ENCODE measurements at regions not wholly inside any gene's neighbourhood (a gene's known extent, or its start where the extent isn't known, plus 50 kb on each side); places are given as distances from the start of the nearest gene placed in this dataset.
"Not testable (repeated sequence)": the region's sequence is repeated elsewhere in the genome, so short reads cannot be mapped to it uniquely, and the experiment has no call there.

DNA sequence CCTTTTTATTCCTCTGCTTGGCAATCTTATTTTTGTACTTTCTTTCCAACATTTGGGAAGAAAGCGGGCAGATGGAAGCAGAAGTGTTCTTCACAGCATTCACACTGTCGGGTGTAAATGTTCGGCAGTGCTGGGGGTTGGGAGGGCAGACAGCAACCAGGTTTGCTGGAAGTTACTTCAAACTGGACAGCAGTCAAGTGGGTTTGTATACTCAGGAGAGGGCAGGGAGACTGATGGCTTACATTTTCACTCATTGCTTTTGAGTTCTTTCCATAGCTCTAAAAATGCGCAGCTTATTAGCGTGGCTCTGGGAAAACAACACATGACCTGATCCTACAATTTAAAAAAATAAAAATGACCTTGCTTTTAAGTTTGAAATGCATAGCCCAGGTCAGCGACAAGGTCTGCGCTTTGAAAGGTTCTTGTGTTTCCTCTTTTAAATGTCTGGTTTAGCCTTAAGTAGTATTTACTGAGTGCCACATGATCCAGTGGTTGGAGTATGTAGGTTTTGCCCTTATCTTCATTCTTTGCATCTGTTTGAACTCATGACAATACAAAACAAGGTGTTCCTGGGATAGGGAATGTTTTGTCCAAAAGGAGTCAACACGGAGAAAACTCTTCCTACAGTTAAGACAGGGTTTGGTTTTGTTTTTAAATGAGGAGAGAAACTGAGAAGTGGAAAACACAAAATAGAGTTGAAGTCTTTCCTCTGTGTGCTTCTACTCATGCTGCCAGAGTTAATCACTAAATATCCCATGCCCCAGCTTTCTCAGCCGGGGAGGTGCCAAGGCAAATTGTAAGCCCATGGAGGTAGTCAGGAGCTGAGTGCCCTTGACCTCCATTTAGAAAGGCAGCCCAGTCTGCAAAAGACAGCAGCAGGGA is 132.7 kb upstream of the DMRT1 start:
- no peak for DNase-seq (ENCODE audit: low read depth in 3 of 3, low spot score in 2 of 3)

DNA sequence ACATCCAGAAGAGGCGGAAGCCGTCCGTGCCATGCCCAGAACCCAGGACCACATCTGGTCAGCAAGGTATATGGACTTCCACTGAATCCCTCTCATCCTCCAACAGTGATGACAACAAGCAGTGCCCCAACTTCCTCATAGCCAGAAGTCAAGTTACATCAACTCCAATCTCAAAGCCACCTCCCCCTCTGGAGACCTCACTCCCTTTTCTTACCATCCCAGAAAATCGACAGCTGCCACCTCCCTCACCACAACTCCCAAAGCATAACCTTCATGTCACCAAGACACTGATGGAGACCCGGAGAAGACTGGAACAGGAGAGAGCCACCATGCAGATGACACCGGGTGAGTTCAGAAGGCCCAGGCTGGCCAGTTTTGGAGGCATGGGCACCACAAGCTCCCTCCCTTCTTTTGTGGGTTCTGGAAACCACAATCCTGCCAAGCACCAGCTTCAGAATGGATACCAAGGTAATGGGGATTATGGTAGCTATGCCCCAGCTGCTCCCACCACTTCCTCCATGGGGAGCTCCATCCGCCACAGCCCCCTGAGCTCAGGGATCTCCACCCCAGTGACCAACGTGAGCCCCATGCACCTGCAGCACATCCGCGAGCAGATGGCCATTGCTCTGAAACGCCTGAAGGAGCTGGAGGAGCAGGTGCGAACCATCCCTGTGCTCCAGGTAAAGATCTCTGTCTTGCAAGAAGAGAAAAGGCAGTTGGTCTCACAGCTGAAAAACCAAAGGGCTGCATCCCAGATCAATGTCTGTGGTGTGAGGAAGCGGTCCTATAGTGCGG is 130.3 kb upstream of the DMRT1 start:
- DNase-seq (ENCODE audit: low read depth in 3 of 3, low spot score in 2 of 3) = no peak

DNA sequence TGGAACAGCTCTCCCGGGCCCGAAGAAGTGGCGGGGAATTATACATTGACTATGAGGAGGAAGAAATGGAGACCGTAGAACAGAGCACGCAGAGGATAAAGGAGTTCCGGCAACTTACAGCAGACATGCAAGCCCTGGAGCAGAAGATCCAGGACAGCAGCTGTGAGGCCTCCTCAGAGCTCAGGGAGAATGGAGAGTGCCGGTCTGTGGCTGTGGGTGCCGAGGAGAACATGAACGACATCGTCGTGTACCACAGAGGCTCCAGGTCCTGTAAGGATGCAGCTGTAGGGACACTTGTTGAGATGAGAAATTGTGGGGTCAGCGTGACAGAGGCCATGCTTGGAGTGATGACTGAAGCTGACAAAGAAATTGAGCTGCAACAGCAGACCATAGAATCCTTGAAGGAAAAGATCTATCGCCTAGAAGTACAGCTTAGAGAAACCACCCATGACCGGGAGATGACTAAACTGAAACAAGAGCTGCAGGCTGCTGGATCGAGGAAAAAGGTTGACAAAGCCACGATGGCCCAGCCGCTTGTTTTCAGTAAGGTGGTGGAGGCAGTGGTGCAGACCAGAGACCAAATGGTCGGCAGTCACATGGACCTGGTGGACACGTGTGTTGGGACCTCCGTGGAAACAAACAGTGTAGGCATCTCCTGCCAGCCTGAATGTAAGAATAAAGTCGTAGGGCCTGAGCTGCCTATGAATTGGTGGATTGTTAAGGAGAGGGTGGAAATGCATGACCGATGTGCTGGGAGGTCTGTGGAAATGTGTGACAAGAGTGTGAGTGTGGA is 129.5 kb upstream of the DMRT1 start:
- no peak for DNase-seq (ENCODE audit: low read depth in 3 of 3, low spot score in 2 of 3)

DNA sequence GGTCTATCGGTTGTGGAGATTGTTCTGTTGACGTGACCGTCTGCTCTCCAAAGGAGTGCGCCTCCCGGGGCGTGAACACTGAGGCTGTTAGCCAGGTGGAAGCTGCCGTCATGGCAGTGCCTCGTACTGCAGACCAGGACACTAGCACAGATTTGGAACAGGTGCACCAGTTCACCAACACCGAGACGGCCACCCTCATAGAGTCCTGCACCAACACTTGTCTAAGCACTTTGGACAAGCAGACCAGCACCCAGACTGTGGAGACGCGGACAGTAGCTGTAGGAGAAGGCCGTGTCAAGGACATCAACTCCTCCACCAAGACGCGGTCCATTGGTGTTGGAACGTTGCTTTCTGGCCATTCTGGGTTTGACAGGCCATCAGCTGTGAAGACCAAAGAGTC is 128.9 kb upstream of the DMRT1 start:
- no peak for DNase-seq (ENCODE audit: low read depth in 3 of 3, low spot score in 2 of 3)

DNA sequence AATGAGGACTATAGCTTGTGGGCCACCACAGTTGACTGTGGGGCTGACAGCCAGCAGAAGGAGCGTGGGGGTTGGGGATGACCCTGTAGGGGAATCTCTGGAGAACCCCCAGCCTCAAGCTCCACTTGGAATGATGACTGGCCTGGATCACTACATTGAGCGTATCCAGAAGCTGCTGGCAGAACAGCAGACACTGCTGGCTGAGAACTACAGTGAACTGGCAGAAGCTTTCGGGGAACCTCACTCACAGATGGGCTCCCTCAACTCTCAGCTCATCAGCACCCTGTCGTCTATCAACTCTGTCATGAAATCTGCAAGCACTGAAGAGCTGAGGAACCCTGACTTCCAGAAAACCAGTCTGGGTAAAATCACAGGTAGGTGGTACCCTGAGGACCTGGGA is 128.4 kb upstream of the DMRT1 start:
- DNase-seq (ENCODE audit: low read depth in 3 of 3, low spot score in 2 of 3) = no peak

DNA sequence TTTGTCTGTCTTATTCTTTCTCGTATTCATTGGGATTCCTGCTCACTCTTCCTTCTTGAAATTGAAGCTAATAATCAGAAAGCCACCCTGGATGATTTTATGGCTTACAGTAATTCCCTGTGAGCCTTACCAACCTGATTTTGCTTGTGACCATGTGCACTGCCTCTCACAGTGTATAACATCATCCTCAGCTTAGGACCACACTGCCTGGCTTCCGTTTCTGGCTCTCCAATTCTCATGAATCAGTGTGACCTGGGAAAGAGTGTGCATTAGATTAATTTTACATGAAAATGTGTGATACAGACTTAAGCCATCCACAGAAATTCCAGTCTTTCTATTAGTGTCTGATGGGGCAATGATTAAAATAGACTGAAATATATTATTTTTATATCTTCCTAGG is 126.8 kb upstream of the DMRT1 start:
- no peak for DNase-seq (ENCODE audit: low read depth in 3 of 3, low spot score in 2 of 3)

DNA sequence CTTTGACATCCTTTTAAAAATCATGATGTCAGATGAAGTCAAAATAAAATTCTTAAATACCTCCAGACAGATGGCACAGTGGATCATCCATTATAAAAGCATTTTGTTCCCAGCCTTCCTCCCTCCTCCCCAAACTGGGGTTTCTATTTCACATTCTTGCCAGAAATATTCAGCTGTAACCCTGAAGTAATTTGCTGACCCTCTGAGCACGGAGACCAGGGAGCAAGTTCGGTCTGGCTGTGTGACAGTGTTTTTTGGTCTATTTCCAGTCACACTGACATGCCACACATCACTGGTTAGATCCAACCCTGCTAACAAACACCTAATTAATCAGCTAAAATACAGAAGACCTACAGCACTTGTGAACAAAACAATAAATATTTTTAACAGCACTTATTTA is 126.2 kb upstream of the DMRT1 start:
- no peak for DNase-seq (ENCODE audit: low read depth in 3 of 3, low spot score in 2 of 3)

DNA sequence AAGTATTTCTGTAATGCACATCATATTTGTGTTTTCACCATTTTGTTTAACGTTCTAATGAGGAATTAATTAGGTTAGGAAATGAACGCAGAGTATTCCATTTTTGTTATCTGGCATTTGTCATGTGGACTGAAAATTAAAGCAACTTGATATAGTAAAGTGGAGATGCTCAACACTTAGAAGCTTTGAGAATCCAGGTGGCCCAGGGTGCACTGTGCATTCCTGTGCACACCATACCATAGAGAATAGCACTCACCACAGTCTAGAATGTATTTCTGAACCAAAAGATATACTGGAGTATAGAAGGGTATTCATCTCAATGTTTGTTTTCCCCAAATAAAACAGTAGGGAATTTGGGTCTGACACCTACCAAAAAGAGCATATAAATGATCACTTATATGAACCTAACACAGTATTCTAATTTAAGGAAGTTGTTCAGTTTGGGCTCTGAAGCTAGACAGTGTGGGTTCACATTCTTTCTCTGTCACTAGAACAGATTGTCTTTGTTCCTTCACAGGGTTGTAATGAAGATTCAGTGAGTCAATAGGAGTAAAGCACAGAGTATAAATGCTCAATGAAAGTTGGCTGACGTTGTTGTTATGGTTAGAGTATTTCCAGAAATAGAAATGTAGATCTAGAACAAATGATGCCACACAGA is 125.6 kb upstream of the DMRT1 start:
- DNase-seq (ENCODE audit: low read depth in 3 of 3, low spot score in 2 of 3) = no peak

DNA sequence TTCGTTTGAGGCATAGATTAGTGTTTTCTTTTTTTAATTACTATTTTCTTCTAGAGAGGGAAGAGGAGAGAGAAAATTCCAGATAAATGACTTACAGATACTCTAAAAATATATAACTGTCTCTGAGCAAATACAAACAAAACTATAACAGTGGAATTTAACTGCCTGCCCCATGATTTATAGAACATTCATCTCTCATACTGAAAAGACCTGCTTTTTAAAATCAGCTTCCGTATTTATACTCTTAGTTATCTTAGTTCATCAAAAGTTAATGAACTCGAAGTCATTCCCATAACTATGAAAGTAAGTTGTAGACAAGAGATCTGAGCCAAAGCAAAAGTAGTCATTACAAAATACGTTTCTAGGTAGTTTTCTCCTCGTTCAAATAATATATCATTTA is 123.8 kb upstream of the DMRT1 start:
- no peak for DNase-seq (ENCODE audit: low read depth in 3 of 3, low spot score in 2 of 3)

DNA sequence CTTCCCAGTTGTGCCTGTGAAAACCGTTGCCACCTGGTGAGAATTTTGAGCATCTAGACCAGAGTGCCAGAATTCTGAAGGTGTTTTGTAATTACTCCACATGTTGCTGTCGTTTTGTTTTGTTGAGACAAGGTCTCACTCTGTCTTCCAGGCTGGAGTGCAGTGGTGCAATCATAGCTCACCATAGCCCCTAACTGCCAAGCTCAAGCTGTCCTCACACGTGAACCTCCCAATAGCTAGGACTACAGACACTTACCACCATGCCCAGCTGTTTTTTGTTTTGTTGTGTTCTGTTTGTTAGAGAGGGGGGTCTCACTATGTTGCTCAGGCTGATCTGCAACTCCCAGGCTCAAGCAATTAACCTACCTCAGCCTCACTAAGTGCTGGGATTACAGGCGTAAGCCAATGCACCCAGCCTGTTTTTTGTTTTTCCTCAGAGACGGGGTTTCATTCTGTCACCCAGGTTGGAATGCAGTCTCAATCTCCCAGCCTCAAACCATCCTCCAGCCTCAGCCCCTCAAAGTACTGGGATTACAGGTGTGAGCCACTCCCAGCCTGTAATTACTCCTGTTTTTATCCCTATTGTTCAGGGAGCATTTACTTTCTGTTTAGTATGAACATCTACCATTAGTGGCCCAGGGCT is 121.1 kb upstream of the DMRT1 start:
- DNase-seq (ENCODE audit: low read depth in 3 of 3, low spot score in 2 of 3) = no peak

DNA sequence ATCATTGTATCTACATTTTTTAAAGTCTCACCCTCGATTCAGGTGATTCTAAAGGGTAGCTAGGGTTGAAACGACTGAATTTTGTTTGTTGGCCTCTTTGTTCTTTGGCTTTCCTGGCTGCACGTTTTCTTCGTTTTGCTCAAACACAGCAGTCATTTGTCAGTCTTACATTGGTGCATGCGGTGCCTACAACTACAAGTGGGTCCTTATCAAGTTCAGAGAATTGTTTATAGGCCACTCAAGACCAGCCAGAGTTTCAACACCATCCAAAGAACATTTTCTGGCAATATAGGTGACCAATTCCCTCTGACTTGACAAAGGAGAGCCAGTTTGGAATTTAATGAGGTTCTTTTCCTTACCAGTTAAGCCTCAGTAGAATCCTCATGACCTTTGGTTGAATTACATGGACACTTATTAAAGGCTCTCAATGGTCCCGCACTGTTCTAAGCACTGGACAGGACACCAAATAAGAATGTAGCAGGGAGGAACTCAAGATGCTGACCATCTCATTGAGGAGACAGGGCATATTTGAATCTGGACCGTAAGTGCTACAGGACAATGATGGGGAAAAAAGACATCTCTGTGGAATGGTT is 119.0 kb upstream of the DMRT1 start:
- no peak for DNase-seq (ENCODE audit: low read depth in 3 of 3, low spot score in 2 of 3)

DNA sequence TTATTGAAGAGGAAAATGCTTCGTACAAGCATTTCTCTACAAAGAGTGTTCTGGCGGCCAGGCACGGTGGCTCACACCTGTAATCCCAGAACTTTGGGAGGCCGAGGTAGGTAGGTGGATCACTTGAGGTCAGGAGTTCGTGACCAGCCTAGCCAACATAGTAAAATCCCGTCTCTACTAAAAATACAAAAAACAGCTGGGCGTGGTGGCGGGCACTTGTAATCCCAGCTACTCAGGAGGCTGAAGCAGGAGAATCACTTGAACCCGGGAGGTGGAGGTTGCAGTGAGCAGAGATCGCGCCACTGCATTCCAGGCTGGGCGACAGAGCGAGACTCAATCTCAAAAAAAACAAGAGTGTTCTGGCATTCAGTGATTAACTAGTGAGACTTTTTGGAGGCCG is 117.0 kb upstream of the DMRT1 start:
- DNase-seq (ENCODE audit: low read depth in 3 of 3, low spot score in 2 of 3) = not testable (repeated sequence)

DNA sequence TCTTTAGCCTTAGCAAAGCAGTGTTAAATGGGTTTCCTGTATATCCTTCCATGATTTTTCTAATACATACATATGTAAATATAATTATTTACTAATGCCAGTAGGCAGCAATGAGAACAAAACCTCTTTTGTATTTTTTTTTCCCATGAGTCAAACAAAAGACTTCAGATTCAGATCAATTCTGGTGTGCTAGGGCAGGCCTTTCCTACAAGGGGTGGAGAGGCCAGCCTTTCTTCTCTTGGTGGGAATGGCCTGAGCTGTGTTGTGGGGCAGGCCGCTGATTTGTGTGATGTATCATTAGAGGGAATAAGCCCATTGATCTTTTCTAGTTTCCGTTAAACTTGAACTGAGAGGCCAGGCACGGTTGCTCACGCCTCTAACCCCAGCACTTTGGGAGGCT is 115.5 kb upstream of the DMRT1 start:
- DNase-seq (ENCODE audit: low read depth in 3 of 3, low spot score in 2 of 3) = no peak

DNA sequence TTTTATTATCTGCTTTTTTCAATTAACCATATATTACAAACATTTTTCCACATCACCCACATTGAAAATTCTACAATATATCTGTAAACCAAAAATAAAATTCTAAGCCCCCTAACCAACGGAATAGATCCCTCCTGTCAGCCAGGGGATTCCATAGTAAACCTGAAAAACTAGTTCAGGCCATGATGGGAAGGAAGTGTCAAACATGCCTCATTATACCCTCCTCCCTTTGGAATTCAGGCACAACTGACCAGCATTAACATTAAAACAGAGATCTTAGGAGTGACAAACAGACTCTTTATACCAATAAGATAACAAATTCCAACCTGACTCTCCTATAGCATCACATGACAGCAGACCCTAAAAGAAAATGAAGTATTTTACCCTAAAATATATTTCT is 113.7 kb upstream of the DMRT1 start:
- DNase-seq (ENCODE audit: low read depth in 3 of 3, low spot score in 2 of 3) = no peak

DNA sequence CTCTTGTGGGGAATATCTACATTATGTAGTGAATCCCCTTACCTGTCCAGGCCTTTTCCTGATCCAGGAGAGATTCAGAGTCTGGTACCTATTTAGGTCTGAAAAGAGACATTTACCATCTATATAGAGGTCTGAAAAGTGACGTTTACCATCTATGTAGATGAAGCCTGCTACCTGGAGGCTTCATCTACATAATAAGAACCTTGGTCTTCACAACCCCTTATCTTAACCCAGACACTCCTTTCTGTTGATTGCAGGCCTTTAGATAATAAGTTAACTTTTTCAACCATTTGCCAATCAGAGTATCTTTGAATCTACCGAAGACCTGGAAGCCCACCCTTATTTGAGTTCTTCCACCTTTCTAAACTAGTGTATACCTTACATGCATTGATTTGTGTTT is 113.0 kb upstream of the DMRT1 start:
- no peak for DNase-seq (ENCODE audit: low read depth in 3 of 3, low spot score in 2 of 3)

DNA sequence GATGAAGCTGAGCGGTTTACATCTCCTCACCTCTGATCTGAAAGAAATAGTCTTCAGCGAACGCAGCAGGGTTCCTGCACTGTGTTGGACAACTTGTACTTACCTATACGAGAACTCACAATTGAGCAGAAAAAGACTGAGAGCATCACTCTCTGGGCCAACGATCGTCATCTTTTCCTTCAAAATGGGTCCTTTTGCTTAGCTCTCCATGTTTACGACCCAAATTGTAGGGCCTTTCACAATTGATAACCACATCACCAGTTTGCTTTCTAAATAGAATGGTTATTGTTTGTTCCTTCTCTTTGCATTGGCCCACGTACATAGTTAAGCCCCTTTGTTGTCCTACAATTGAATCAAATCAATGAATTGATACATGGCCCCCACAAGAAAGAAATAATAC is 110.0 kb upstream of the DMRT1 start:
- no peak for DNase-seq (ENCODE audit: low read depth in 3 of 3, low spot score in 2 of 3)

DNA sequence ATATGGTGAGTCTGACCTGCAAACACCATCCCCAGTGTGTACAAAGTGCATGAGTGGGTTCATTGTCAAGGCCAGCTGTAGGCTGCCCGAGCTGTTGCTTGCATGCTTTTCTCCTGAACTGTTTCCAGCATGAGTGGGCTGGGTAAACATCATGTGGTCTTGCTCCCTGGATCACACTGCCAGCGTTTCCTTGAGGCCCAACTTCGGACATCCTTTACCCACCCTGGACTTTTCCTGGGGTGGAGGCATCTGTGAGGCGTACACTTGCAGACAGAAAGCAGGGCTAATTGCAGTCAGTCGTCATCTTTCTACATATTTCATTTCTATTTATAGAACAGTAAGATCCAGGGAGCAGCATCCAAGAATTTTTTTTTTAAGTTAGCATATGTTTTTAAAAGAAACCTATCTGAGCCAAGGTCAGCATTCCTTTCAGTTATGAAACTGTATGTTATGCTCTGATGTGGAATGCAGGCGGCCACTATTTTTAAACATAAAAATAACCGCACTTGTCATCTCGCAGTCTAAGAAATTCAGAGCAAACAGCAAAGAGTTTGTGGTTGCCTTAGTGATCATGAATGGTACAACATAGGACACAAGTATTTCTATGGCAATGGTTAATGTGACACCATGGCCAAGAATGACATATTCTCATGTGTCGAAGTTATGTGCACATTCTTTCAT is 106.5 kb upstream of the DMRT1 start:
- DNase-seq (ENCODE audit: low read depth in 3 of 3, low spot score in 2 of 3) = no peak

DNA sequence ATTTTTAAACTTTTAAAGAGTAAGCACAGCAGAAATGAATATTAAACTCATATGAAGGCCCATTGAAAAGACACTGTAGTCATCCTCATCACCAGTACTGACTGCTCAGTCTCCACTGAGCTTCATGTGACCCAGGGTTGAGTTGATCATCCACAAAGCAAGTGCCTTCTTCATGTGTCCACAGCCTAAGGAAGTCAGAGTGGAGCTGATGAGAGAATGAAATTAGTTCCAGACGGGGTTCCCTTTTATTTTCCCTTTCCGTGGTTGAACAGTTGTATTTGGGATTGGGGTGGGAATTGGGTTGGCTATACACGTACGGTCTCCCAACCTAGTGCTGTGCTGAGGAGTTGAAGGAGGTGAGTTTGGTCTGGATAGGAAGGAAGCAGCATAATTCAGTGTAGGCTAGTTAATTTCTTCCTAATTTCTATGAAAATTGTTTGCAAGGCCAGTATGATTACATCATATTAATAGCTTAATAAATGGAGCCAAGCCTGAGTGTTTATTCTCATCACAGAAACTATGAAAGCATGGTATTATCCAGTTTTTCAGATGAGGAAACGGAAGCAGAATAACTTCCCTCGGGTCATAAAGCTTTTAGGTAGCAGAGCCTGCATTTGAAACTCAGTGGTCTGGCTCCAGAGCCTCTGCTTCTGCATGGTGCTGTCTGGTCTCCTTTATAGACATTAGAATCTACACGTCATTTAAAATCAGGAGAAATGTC is 103.9 kb upstream of the DMRT1 start:
- DNase-seq (ENCODE audit: low read depth in 3 of 3, low spot score in 2 of 3) = no peak
